Forelimb muscle (tissue), 1 donor: ENCODE measurements at regions not wholly inside any gene's neighbourhood (a gene's known extent, or its start where the extent isn't known, plus 50 kb on each side); places are given as distances from the start of the nearest gene placed in this dataset.
"Not testable (repeated sequence)": the region's sequence is repeated elsewhere in the genome, so short reads cannot be mapped to it uniquely, and the experiment has no call there.

Experiments used
- DNase-seq: peaks from one replicate; pipeline ENCODE4 v3.0.0-alpha.2; 2013; ENCODE audit warnings: low read depth

DNA sequence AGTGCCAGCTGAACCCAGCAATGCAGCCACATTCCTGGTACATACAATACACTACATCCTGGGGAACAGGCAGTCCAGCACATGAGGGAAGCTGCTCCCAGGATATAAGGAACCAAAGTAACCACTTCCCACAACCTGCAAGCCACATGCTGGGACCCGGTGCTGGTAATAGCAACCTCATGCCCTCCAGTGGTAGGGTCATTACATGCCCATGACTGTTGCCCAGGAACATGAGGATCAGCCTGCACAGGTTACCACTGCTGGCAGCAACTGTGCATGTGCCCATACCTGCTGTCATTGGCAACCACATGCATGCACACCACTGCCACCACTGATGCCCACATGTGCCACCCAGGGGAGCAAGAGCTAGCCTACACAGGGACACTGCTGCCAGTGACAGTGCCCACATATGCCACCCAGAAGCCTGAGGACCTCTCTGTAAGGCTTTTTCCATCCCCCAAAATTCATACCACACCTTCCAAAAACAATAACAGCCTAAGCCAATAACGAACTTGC is 1982.5 kb downstream of the ARAP2 start:
- no peak for DNase-seq

- no peak for DNase-seq
Measured at GRCh38 chr4:34269613-34270012, 1974.7 kb downstream of the ARAP2 start.

- no peak for DNase-seq
Measured at GRCh38 chr4:34271479-34272355, 1972.6 kb downstream of the ARAP2 start.

DNA sequence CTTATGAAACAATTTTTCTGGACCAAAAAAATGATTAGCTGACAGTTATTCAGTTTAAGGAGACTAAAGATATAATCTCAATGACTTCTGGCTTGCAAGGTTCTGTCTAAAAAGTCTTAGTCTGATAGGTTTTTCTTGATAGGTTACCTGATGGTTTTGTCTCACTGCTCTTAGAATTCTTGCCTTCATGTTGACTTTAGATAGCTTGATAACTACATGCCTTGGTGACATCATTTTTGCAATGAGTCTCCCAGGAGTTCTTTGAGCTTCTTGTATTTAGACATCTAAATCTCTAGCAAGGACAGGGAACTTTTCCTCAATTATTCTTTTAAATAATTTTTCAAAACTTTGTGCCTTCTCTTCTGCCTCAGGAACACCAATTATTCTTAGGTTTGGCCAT is 1965.3 kb downstream of the ARAP2 start:
- no peak for DNase-seq

DNA sequence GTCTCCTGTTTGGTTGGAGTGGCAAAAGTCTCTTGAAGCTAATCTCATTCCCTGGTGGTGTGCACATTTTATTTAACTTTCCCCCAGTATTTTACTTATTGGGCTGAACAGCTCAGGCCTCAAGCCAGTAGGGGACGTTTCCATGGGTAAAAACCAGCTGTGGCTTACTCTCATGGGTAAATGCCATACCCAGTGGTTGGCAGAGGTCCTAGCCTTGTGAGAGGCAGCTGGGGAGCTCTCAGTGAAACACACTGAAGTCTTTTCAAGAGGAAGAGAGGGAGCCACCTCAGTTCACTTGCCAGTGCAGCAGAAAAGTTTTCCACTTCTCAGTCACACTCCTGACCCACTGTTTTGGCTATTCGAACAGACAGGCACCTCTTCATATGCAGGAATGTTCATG is 1964.2 kb downstream of the ARAP2 start:
- DNase-seq: no peak

- DNase-seq: no peak
Measured at GRCh38 chr4:34281826-34282225, 1962.5 kb downstream of the ARAP2 start.

DNA sequence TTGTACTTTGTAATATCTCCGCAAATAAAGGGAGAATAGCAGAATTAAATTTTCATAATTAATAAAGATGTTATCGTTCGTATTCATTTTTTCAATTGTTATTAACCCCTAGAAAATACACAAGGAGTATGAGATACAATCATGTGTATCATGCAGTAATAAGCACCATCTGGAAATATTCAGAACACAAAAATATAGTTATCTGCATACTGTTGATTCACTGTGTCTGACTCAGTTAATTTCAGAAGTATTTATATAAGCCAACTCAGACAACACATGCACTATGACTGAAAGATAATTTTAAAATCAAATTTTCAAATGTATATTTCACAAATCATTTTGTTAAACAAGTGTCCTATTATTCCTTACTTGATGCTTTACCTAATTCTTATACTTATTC is 1954.8 kb downstream of the ARAP2 start:
- no peak for DNase-seq

- no peak for DNase-seq
Measured at GRCh38 chr4:34289962-34290361, 1954.4 kb downstream of the ARAP2 start.

- DNase-seq: no peak
Measured at GRCh38 chr4:34293459-34293858, 1950.9 kb downstream of the ARAP2 start.

DNA sequence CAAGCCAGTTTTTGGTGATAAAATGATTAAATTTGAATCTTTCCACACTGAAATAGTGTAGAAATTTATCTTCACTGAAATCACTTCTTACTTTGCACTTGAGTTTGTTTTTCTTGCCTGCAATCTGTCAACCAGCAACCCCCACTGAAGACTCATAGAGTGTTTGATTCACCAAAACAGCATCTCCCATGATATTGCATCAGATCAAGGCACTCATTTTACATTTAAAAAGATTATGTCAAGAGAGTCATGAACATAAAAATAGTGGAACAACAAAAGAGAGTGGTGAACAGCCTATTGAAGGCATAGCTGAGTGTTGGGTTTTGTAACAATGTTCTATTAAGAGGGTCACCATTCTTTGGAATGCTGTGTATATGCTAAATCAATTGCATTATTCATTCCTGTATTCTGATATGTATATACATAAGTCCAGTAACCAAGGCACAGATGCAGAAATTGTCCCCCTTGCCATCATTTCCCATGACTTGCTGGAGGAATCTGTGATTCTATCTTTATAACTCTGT is 1934.9 kb downstream of the ARAP2 start:
- no peak for DNase-seq

- DNase-seq: no peak
Measured at GRCh38 chr4:34318773-34319172, 1925.5 kb downstream of the ARAP2 start.

DNA sequence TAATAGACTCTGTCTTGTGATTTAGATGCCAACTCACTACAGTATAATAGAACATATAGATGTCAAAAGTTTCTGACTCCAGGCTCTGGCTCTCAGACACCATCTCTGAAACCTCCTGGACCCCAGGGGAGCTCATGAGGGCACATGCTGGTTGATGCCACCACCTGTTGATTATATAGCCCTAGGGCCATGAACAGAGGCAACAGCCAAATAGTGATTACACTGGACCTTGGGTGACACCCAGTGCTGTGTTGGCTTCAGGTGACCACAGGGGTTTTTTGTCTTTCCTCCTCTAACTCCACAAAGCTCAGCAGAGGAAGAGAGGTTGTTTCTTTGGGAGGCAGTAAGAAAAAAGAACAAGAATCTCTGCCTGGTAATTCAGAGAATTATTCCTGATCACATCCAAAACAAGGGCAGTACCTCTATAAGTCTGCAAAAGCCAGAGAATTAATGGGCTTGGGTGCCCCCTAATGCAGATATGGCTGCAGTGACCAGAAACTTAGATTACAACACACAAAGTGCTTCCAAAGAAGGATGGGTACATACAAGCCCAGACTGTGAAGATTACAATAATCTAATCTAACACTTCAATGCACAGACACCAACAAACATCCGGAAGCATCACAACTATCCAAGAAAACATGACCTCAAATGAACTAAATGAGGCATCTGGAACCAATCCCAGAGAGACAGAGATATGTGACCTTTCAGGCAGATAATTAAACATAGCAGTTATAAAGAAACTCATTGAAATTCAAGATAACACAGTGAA is 1920.6 kb downstream of the ARAP2 start:
- no peak for DNase-seq

GRCh38 chr4:34328939-34329338 is 1915.4 kb downstream of the ARAP2 start:
- no peak for DNase-seq

GRCh38 chr4:34335156-34335555 is 1909.2 kb downstream of the ARAP2 start:
- not testable (repeated sequence) for DNase-seq

DNA sequence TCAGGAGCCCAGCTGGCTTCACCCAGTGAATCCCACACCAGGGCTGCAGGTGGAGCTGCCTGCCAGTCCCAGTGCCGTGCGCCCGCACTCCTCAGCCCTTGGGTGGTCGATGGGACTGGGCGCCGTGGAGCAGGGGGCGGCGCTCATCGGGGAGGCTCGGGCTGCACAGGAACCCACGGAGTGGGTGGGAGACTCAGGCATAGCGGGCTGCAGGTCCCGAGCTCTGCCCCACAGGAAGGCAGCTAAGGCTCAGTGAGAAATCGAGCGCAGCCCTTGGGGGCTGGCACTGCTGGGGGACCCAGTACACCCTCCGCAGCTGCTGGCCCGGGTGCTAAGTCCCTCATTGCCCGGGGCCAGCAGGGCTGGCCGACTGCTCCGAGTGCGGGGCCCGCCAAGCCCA is 1908.8 kb downstream of the ARAP2 start:
- not testable (repeated sequence) for DNase-seq

GRCh38 chr4:34362654-34363053 is 1881.7 kb downstream of the ARAP2 start:
- DNase-seq: no peak

GRCh38 chr4:34363842-34364241 is 1880.5 kb downstream of the ARAP2 start:
- DNase-seq: no peak

- DNase-seq: no peak
Measured at GRCh38 chr4:34365946-34366345, 1878.4 kb downstream of the ARAP2 start.

- DNase-seq: no peak
Measured at GRCh38 chr4:34371676-34372075, 1872.6 kb downstream of the ARAP2 start.

- DNase-seq: no peak
Measured at GRCh38 chr4:34372815-34373214, 1871.5 kb downstream of the ARAP2 start.

DNA sequence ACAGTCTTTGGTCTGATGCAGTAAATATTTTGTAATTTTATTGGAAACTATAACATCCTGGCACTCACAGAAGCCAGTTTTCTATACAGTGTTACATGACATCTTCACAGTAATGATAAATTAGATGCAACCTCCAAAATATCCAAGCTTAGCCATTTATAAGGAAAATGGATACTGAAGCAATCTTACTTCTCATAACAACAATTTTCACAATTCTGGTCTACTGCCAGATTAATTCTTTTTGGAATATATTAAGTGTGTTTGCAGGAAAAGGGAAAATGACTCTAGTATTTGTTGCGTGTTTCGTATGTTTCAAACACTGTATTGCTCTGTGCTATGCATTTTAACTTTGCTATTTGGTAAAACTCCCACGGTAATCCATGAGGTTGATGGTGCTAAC is 1870.9 kb downstream of the ARAP2 start:
- no peak for DNase-seq

DNA sequence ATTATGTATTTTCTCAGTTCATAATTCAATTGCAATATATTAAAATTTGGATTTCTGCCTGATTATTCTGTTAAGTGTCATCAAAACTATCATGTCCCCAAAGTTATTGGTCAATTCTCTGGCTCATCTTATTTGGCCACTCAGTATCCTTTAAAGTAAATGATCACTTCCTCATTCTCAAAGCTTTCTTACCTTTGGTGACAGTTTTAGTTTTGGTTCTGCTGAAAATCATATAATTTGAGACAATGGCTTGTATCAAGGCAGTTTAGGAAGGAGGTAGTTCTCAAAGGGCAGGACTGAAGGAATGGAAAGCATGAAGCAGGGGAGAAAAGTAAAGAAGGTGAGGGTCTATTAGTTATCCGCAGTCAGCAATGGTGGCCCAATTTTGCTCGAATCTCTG is 1832.1 kb downstream of the ARAP2 start:
- no peak for DNase-seq

GRCh38 chr4:34412911-34413310 is 1831.4 kb downstream of the ARAP2 start:
- DNase-seq: no peak
